GM23248 (cell line): ENCODE measurements at regions not wholly inside any gene's neighbourhood (a gene's known extent, or its start where the extent isn't known, plus 50 kb on each side); places are given as distances from the start of the nearest gene placed in this dataset.

Source experiments
- EZH2 ChIP-seq: fragments of 200-600 bp; sonication (generic); IDR thresholded peaks from 2 replicates; pipeline ENCODE4 v1.6.1; 2018; ENCODE audit warnings: antibody characterized with exemption, mild to moderate bottlenecking; ENCODE audit not compliant: insufficient read depth, poor library complexity, severe bottlenecking
- EZH2phosphoT487 ChIP-seq: fragments of 200-600 bp; sonication (generic); IDR thresholded peaks from 2 replicates; pipeline ENCODE4 v1.6.1; 2018; ENCODE audit warnings: antibody characterized with exemption, moderate library complexity, mild to moderate bottlenecking, low read depth; ENCODE audit not compliant: insufficient read depth

DNA sequence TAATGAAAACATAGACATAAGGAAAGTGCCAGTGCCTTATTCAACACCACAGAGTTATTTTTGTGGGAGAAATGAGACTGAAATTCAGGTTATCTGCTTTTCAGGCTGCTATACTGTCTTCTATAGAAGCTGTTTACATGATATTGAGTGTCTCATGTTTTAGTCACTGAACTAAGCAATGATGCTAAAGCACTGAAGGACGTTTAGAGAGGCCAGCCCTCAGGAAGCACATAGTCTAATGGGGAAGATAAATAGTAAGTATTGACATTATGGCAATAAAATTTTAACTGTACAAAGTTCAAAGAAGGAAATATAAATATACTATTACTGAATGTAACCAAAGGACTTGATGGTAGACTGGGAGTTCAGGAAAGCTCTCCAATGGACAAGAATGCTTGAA is 186.4 kb upstream of the ZC3H15 start:
- TF ChIP-seq EZH2phosphoT487 (no peak), EZH2 (no peak)
